GM06990 (cell line): ENCODE measurements at regions not wholly inside any gene's neighbourhood (a gene's known extent, or its start where the extent isn't known, plus 50 kb on each side); places are given as distances from the start of the nearest gene placed in this dataset.
"Not testable (repeated sequence)": the region's sequence is repeated elsewhere in the genome, so short reads cannot be mapped to it uniquely, and the experiment has no call there.

Experiments used
- DNase-seq: peaks from one replicate; pipeline ENCODE4 v3.0.0-alpha.2; 2011; ENCODE audit not compliant: insufficient read length; ENCODE audit errors: extremely low read depth
- H3K27me3 ChIP-seq: replicated peaks from 2 replicates; pipeline ENCODE4 v1.6.0; 2011; ENCODE audit warnings: low read length; ENCODE audit not compliant: control insufficient read depth, insufficient read depth
- H3K36me3 ChIP-seq: 2 replicates; pipeline ENCODE4 v1.5.1; 2011; ENCODE audit warnings: low read length; ENCODE audit not compliant: control insufficient read depth, insufficient read depth
- H3K4me3 ChIP-seq: replicated peaks from 2 replicates; pipeline ENCODE4 v1.5.1; 2011; ENCODE audit warnings: low read depth, mild to moderate bottlenecking, control low read depth, low read length
- TF ChIP-seq, protein P1 (sequence below): IDR thresholded peaks from 2 replicates; pipeline ENCODE4 v1.5.1; 2011; ENCODE audit warnings: low read length, control low read depth, mild to moderate bottlenecking, inconsistent platforms; ENCODE audit not compliant: insufficient read depth, poor library complexity, severe bottlenecking

DNA sequence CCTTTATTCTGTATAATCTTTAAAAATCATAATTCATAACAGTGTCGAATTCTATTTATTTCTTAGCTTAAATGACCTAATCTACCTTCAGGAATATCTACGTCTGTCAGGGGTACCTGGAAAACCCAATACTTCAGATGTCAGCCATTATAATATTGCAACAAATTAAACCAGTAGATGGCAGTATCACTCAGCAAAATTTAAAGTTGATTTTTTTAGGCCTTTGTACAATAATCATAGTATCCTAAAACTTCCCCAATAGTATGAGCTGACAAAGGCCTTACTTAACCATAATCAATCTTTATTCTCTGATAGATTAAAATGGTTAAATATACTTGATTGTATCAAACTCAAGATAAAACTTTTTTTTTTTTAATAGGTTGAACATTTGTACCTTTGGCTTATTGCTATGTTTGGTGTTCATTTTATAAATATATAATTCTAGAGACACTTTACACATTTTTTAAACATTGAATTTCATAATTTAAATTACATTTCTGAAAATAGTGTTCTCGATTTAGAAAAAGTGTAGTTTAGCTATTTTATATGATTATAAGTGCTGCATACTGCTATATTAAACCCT is 830.2 kb upstream of the SPRY2 start:
- no peaks in the 10 kb centered on the region for H3K27me3 ChIP-seq
- no peaks in the 10 kb centered on the region for H3K36me3 ChIP-seq
- H3K4me3 ChIP-seq: no peak overlapping the region
- TF ChIP-seq, protein P1, sequence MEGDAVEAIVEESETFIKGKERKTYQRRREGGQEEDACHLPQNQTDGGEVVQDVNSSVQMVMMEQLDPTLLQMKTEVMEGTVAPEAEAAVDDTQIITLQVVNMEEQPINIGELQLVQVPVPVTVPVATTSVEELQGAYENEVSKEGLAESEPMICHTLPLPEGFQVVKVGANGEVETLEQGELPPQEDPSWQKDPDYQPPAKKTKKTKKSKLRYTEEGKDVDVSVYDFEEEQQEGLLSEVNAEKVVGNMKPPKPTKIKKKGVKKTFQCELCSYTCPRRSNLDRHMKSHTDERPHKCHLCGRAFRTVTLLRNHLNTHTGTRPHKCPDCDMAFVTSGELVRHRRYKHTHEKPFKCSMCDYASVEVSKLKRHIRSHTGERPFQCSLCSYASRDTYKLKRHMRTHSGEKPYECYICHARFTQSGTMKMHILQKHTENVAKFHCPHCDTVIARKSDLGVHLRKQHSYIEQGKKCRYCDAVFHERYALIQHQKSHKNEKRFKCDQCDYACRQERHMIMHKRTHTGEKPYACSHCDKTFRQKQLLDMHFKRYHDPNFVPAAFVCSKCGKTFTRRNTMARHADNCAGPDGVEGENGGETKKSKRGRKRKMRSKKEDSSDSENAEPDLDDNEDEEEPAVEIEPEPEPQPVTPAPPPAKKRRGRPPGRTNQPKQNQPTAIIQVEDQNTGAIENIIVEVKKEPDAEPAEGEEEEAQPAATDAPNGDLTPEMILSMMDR: peak; percentile 30
- no peak for DNase-seq

DNA sequence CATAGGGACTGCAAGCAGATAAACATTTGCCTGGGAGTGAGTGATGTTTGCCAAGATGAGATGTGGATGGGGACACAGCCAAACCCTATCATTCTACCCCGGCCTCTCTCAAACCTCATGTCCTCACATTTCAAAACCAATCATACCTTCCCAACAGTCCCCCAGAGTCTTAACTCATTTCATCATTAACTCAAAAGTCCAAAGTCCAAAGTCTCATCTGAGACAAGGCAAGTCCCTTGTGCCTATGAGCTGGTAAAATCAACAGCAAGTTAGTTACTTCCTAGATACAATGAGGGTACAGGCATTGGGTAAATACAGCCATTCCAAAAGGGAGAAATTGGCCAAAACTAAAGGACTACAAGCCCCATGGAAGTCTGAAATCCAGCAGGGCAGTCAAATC is 822.9 kb upstream of the SPRY2 start:
- H3K4me3 ChIP-seq, DNase-seq, H3K27me3 ChIP-seq, H3K36me3 ChIP-seq: not testable (repeated sequence)

DNA sequence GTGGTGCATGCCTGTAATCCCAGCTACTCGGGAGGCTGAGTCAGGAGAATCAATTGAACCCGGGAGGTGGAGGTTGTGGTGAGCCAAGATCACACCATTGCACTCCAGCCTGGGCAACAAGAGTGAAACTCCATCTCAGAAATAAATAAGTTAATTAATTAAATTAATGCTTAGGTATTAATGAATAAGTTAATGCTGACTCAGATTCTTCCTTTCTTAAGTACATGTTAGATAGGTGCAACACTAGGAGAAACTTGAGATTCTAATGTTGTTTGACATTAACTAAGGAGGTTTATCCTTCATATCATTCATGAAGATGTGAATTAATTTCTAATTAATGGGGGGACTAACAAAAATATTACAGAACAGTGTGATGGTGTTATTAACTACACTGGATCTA is 812.6 kb upstream of the SPRY2 start:
- Histone ChIP-seq H3K36me3 (no peaks in the 10 kb centered on the region), H3K27me3 (no peaks in the 10 kb centered on the region), H3K4me3 (no peak overlapping the region)
- TF ChIP-seq, protein P1: no peak
- DNase-seq: no peak

DNA sequence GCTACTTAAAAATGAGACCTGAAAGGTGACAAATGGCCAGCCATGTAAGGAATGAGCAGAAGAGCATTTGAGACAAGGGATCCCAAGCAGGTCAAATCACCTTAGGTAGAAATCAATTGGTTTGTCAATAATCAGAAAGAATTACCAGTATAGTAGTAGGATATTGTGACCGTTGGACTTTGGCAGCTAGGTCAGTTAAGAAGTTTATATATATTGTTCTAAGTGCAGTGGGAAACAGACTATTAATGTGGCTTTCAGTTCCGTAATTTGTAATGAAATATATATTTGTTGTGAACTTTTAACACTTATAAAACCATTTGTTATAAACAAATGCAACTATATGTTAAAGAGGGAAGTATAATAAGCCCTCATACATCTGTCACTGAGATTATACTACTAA is 807.9 kb upstream of the SPRY2 start:
- H3K4me3 ChIP-seq: no peak overlapping the region
- H3K27me3 ChIP-seq: no peaks in the 10 kb centered on the region
- no peak for DNase-seq
- TF ChIP-seq, protein P1: no peak
- H3K36me3 ChIP-seq: no peaks in the 10 kb centered on the region

DNA sequence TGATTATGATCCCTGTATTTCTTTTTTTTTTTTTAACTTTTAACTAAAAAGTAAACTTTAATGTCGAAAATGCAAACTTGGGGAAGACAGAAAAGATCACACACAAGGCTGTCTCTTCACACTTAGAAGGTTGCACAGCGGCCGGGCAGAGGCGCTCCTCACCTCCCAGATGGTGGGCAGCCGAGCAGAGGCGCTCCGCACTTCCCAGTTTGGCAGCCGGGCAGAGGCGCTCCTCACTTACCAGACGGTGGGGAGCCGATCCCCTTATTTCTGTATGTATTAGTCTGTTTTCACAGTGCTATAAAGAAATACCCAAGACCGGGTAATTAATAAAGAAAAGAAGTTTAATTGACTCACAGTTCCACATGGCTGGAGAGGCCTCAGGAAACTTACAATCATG is 805.6 kb upstream of the SPRY2 start:
- H3K4me3 ChIP-seq, DNase-seq, H3K36me3 ChIP-seq, H3K27me3 ChIP-seq: not testable (repeated sequence)

DNA sequence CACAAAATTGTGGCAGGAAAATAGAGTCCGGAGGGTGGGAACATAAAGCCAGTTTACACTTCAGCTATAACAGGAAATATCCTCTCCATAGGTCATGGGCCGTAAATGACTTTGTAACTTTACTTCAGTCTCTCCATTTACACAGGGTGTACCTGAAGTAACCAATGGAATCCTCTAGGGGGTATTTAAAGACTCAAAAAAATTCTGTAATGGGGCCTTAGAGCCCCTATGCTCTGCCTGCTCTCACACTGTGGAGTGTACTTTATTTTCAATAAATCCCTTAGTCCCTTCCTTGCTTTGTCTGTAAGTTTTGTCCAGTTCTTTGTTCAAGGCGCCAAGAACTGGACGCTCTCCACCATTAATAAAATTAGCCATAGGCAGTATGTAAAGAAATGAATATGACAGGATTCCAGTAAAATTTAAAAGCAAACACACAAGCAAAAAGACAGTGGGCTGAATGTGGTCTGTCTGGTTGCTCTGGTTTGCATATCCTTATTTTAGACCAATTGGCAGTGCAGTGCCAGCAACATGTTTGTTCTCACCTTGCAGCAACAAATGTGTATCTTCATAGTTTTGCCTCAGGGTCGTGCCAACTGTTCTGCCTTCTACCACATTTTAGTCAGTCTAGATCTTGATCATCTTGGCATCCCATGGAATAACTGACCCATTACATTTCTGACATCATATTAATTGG is 801.5 kb upstream of the SPRY2 start:
- H3K36me3 ChIP-seq: no peaks in the 10 kb centered on the region
- TF ChIP-seq, protein P1: no peak
- DNase-seq: no peak
- no peaks in the 10 kb centered on the region for H3K27me3 ChIP-seq
- H3K4me3 ChIP-seq: no peak overlapping the region

DNA sequence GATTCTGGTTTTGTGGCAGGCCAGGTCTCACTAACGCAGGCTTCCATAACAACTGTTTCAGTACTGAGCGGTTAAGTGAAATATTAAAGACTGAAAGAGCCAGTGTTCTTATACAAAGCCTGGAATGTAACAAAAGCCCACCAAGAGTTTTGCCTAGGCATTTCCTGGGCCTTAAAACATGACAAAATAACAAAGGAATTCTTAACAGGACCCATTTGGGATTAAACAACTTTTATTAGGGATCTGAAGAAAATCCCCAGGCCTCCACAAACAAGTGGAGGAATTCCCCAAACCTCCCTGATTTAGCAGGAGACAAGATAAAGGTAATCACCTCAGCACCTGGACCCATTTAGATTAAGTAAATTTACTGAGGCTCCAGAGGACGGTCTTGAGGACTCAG is 799.7 kb upstream of the SPRY2 start:
- Histone ChIP-seq H3K36me3 (no peaks in the 10 kb centered on the region), H3K27me3 (no peaks in the 10 kb centered on the region), H3K4me3 (no peak overlapping the region)
- TF ChIP-seq, protein P1: no peak
- no peak for DNase-seq
